ENCODE measurements at regions not wholly inside any gene's neighbourhood (a gene's known extent, or its start where the extent isn't known, plus 50 kb on each side); places are given as distances from the start of the nearest gene placed in this dataset.
A peak's percentile ranks its signal among the peaks of the same experiment; 100 is the strongest.
"Not testable (repeated sequence)": the region's sequence is repeated elsewhere in the genome, so short reads cannot be mapped to it uniquely, and the experiment has no call there.

DNA sequence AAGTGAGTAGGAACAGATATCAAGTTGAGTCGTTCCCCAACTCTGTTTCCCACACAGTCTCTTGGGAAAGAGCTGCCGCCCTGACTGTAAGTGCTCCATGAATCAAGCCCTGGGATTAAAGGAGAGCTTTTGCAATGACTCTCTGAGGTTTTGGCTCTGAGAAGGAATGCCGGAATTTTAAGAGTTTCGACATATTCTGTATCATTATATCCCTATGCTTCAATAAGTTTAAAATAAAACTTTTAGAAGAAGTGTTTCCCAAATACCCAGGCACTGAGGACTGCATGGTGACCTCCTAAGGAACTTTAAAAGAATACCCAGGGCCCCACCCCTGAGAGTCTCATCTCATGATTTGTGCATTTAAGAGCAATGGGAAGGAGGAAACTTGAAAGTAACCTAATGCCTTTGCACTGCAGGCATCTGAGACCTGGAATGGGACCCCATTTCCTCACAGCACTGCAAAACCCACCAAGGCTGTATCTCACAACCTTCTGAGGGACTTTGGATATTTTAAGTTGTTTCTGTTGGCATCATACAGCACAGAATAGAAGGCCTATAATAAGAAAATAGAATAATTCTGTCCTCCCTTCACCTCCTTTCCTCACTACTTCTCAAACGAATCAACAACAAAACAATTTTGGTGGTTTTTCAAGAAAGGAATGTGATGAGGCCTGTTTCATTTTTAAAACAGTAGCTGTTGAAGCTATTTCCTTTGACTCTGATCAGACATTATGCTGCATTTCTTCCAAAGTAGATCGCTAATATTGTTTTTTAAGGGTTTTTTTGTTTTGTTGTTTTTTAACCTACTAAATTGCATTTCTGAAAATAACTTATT lies 121.2 kb downstream of the GASK1B start:
- peak; percentile 52 for DNase-seq

- no peak for DNase-seq
Observed at GRCh38 chr4:158050942-158051341, 121.9 kb downstream of the GASK1B start.

- DNase-seq: no peak
Observed at GRCh38 chr4:158046345-158046744, 126.5 kb downstream of the GASK1B start.

- DNase-seq: no peak
Observed at GRCh38 chr4:158043971-158044618, 128.7 kb downstream of the GASK1B start.

DNA sequence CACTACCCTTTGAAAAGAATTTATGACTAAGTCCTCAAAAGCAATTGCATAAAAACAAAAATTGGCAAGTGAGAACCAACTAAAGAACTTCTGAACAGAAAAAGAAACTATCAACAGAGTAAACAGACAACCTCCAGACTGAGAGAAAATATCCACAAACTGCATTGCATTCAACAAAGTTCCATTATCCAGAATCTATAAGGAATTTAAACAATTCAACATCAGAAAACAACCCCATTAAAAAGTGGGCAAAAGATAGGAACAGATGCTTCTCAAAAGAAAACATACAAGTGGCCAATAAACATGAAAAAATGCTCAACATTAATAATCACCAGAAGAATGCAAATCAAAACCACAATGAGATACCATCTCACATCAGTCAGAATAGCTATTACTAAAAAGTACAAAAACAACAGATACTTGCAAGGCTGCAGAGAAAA lies 130.2 kb downstream of the GASK1B start:
- no peak for DNase-seq

DNA sequence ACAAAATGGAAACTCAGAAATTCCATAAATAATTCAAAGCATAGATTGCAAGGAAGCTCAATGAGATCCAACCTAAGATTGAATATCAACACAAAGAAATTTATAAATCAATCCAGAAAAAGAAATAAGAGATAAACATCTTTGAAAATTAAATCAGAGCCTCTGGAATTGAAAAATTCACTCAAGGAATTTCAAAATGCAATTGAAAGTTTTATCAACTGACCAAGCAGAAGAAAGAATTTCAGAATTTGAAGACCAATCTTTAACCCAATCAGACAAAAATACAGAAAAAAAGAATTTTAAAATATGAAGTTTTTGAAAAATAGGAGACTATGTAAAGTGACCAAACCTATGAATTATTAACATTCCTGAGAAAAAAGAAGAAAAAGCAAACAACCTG lies 134.1 kb downstream of the GASK1B start:
- DNase-seq: no peak

- peak; percentile 76 for DNase-seq
Observed at GRCh38 chr4:158036998-158037397, 135.8 kb downstream of the GASK1B start.

DNA sequence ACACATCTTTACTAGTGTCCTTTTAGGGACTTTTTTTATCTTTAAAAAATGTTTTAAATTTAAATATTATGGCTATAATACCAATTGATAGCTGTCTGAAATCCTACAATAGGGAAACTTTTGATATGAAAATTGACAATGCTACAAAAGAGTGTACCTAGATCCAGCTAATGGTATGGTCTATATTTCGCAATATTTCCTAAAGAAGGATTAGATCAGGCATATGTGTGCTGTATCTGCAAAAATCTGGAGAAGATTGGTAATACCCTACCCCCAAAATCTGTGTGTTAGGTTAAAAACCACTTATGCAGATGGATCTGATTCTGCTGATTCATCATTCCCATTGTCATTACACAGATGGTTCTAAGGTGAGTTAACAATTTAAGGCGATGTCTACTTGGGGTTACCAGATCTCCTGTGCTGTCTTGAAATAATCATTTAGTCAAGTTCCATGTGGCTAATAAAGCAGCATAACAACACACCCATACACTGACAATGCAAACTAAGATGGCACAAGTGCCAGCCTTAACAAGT lies 137.1 kb downstream of the GASK1B start:
- no peak for DNase-seq

DNA sequence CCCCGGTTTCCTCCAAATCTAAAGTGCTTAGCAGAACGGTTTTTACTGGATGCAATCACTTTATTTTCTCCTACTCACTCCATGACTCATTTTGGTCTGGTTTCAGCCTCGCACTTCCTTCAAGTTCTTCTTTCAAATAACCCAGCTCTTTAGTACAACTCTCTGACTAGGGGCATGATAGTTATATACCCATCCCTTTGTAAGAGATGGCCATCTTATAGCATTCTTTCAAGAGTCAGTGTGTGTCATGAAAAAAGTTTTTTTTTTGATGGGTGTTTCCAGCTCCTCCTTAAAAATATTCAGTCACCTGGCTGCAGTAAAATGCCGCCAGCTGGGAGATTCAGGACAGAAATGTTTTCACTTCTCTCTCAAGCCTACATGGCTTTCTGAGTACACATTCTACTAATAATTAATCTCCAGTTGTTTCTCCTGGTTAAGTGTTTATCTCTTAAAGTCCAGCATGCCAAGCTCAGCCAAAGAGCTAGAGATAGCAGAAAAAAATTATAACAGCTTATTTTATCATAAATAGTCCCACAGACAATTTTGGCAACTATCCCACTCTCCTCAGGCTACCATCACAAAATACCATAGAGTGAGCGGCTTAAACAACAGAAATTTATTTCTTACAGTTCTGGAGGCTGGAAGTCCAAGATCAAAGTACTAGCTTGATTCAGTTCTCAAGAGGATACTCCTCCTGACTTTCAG lies 139.3 kb downstream of the GASK1B start:
- no peak for DNase-seq

GRCh38 chr4:158032733-158033415 lies 140.0 kb downstream of the GASK1B start:
- no peak for DNase-seq

GRCh38 chr4:158028381-158028780 lies 144.4 kb downstream of the GASK1B start:
- not testable (repeated sequence) for DNase-seq

DNA sequence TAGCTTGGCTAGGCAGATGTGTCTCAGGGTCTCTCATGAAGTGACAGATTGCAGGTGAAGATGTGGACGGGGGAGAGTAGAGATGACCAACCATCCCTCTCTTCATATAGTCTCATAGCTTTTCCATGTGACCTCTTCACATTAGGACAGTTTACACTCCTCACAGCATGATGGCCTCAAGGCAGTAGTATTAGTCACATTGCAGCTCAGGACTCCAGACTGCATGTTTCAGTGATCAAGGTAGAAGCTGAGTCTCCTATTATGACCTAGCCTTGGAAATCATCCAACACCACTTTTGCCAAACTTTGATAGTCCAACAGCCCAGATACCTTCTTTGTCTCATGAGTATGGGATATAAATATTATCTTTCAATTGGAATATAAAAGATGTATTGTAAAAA lies 147.7 kb downstream of the GASK1B start:
- peak; percentile 76 for DNase-seq

- DNase-seq: peak; percentile 61
Observed at GRCh38 chr4:158020734-158021346, 152.0 kb downstream of the GASK1B start.

DNA sequence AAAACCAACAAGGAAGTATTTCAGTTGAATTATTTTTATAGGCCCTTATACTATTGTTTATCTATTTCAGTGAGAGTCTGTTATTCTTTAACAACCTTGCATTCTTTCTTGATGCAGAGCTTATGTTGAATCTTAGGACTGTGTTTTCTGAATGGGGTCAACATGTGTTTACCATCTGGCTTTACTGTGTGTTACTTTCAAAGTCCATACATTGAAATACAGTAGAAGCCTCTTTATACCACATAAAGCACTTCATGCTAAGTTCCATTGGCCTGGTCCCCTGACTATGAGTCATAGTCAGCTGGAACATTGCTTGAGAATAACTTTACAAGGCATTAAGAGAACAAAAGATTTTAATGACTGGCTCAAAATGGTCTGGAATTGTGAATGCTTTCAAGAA lies 152.6 kb downstream of the GASK1B start:
- DNase-seq: peak; percentile 83

- no peak for DNase-seq
Observed at GRCh38 chr4:158018831-158019230, 154.0 kb downstream of the GASK1B start.

DNA sequence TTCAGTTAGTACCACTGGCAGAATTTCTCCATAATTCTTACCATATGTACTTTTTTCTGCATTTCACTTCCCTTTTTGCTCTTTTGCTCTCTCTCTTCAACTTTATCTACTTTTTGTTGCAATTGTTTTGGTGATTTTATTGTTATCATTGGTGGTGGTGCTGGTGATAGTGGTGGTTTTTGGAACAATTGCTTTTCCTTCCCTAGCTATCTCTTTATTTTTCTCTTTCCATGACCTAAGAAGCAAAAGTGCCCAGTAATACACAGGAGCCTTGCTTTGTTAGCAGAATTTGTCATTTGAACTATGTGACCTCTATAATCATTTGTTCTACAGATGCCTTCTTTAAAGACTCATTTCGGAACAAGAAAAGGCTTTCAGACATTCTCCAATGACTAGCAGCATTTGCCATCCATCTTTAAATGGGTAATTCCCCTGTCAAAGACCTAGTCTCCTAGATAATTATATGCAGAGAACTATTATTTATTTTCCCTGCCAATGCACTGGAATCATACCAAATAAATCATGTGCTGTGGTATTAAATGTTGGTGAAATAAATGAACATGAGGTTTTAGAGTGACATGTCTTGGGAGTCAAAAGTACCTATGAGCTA lies 154.5 kb downstream of the GASK1B start:
- DNase-seq: no peak

- DNase-seq: no peak
Observed at GRCh38 chr4:158016511-158016910, 156.3 kb downstream of the GASK1B start.

DNA sequence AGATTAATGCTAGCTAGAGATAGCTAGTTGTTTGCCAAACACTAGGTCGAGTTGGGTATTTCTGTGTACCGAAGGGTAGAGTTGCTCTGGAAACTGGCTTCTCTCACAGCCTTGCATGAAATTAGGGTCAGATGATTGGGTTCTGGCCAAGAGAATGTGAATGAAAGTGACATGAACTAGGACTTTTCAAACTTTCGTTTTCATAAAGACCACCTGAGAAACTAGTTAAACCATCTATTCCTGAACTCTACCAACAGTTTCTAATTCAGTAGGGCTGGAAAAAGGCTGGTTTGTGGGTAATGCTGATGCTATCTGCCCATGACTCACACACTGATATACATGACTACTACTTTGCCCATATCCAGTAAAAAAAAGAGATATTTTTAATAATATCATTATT lies 157.6 kb downstream of the GASK1B start:
- no peak for DNase-seq

DNA sequence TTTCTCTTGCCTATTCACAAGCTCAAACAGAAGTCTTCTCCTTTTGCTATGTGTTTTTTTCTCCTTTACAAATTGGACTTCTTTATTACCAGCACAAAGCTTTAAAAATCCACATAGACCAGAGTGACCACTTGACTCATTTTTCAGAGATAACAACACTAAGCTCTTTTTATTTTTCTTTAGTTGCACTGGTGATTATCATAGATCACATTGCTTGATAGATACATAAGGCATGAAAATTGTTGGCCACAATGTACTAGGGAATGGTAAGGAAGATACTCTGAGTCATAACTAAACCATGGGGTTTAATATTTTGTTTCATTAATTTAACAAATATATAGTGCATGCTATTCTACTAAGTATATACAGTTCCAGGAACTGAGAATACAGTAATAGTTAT lies 159.0 kb downstream of the GASK1B start:
- no peak for DNase-seq

GRCh38 chr4:158010361-158010760 lies 162.5 kb downstream of the GASK1B start:
- DNase-seq: no peak

GRCh38 chr4:158008551-158009218 lies 164.1 kb downstream of the GASK1B start:
- no peak for DNase-seq
